ENCODE measurements at regions not wholly inside any gene's neighbourhood (a gene's known extent, or its start where the extent isn't known, plus 50 kb on each side); places are given as distances from the start of the nearest gene placed in this dataset.

DNA sequence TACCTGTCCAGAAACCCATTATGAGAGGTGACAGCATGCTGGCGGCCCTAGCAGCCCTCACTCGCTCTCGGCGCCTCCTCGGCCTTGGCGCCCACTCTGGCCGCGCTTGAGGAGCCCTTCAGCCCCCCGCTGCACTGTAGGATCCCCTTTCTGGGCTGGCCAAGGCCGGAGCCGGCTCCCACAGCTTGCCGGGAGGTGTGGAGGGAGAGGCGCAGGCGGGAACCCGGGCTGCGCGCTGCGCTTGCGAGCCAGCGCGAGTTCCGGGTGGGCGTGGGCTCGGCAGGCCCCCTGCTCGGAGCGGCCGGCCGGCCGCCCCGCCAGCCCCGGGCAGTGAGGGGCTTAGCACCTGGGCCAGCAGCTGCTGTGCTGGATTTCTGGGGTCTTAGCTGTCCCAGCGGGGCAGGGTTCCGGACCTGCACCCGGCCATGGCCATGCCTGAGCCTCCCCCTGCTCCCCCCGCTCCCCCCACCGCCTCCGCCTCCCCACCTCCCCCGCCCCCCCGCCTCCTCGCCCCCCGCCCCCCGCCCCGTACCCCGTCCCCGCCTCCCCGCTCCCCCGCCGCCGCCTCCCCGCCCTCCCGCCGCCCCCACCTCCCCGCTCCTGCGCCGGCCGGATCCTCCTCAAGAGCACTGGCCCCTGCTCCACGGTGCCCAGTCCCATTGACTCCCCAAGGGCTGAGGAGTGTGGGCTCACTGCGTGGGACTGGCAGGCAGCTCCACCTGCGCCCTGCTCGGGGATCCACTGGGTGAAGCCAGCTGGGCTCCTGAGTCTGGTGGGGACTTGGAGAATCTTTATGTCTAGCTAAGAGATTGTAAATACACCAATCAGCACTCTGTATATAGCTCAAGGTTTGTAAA lies 163.1 kb downstream of the KLHL28 start:
- in situ Hi-C loops (cut with HindIII; ENCODE audit: low pct_ligation_motif_present, low sequenced_read_pairs) = no loop called here
- no peak overlapping the region for H3K27ac ChIP-seq
- H3K4me3 ChIP-seq (ENCODE audit: low read depth, low read length) = peak overlapping the region; percentile 32
- H3K27me3 ChIP-seq (replicated peaks) = no peaks in the 10 kb centered on the region
- no peak for DNase-seq
- no peaks in the 10 kb centered on the region for H3K36me3 ChIP-seq (replicated peaks)
- no peak for TF ChIP-seq CTCF (IDR thresholded peaks at IDR 0.05; ENCODE audit: low read depth, low read length, missing control alignments)

DNA sequence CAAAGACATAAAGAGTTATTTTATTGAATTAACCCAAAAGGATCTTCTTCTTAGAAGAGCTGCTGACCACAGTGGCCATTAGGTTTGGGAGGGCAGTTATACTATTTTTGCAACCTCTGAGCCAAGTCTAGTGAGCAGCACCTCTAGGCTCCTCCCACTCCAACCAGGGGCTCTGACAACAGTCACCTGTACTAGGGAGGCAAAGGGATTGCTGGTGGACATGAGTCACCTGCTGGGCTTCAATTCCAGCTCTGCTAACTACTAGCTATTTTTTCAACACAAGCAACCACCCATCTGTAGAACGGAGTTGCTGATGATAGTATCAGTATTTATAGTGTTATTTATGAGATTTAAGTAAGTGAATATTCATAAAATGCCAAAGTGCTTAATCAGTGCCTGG lies 166.0 kb downstream of the KLHL28 start:
- no peak for DNase-seq
- no peaks in the 10 kb centered on the region for H3K36me3 ChIP-seq (replicated peaks)
- H3K27me3 ChIP-seq (replicated peaks) = no peaks in the 10 kb centered on the region
- no peak overlapping the region for H3K4me3 ChIP-seq (ENCODE audit: low read depth, low read length)
- no peak for TF ChIP-seq CTCF (IDR thresholded peaks at IDR 0.05; ENCODE audit: low read depth, low read length, missing control alignments)
- in situ Hi-C loops (cut with HindIII; ENCODE audit: low pct_ligation_motif_present, low sequenced_read_pairs) = no loop called here
- H3K27ac ChIP-seq = no peak overlapping the region

DNA sequence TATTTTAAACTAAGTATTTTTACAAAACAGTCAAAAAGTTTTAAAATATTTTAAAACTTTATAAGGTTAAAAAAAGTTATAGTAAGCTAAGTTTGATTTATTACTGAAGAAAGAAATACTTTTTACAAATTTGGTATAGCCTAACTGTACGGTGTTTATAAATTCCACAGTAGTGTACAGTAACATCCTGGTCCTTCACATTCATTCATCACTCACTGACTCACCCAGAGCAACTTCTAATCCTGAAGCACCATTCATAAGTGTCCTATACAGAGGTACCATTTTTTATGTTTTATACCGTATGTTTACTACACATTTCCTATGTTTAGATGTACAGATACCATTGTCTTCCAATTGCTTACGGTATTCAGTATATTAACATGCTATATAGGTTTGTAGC lies 170.0 kb downstream of the KLHL28 start:
- H3K4me3 ChIP-seq (ENCODE audit: low read depth, low read length) = no peak overlapping the region
- no peak for DNase-seq
- no peak for TF ChIP-seq CTCF (IDR thresholded peaks at IDR 0.05; ENCODE audit: low read depth, low read length, missing control alignments)
- H3K36me3 ChIP-seq (replicated peaks) = no peaks in the 10 kb centered on the region
- in situ Hi-C loops (cut with HindIII; ENCODE audit: low pct_ligation_motif_present, low sequenced_read_pairs) = no loop called here
- no peak overlapping the region for H3K27ac ChIP-seq
- no peaks in the 10 kb centered on the region for H3K27me3 ChIP-seq (replicated peaks)

GRCh38 chr14:44788612-44789011 lies 173.1 kb downstream of the KLHL28 start:
- H3K4me3 ChIP-seq (ENCODE audit: low read depth, low read length) = no peak overlapping the region
- no peak overlapping the region for H3K27ac ChIP-seq
- no peaks in the 10 kb centered on the region for H3K27me3 ChIP-seq (replicated peaks)
- TF ChIP-seq CTCF (IDR thresholded peaks at IDR 0.05; ENCODE audit: low read depth, low read length, missing control alignments) = no peak
- in situ Hi-C loops (cut with HindIII; ENCODE audit: low pct_ligation_motif_present, low sequenced_read_pairs) = no loop called here
- H3K36me3 ChIP-seq (replicated peaks) = no peaks in the 10 kb centered on the region
- DNase-seq = no peak

- DNase-seq = no peak
- no peak for TF ChIP-seq CTCF (IDR thresholded peaks at IDR 0.05; ENCODE audit: low read depth, low read length, missing control alignments)
- Histone ChIP-seq H3K27me3 (replicated peaks) (no peaks in the 10 kb centered on the region), H3K36me3 (replicated peaks) (no peaks in the 10 kb centered on the region), H3K4me3 (ENCODE audit: low read depth, low read length) (no peak overlapping the region), H3K27ac (no peak overlapping the region)
- in situ Hi-C loops (cut with HindIII; ENCODE audit: low pct_ligation_motif_present, low sequenced_read_pairs) = no loop called here
These were observed 176.7 kb downstream of the KLHL28 start for GRCh38 chr14:44785096-44785495.

DNA sequence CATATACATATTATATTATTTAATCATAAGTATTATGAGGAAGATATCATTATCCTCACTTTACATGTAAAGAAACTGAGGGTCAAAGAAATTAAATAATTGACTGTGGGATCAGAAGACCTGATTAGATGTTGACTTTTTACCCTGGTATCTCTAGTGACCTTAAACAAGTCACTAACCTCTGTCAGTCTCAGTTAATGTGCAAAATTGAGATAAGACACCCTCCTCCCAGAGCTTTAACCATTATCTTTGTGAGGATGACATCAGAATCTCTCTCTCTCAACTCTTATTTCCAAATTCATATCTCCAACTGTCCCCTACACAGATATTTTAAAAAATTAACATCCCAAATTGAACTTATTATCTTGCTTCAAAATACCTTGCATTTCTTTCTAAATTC lies 177.8 kb downstream of the KLHL28 start:
- Histone ChIP-seq H3K27ac (no peak overlapping the region), H3K36me3 (replicated peaks) (no peaks in the 10 kb centered on the region), H3K27me3 (replicated peaks) (no peaks in the 10 kb centered on the region), H3K4me3 (ENCODE audit: low read depth, low read length) (no peak overlapping the region)
- in situ Hi-C loops (cut with HindIII; ENCODE audit: low pct_ligation_motif_present, low sequenced_read_pairs) = no loop called here
- no peak for TF ChIP-seq CTCF (IDR thresholded peaks at IDR 0.05; ENCODE audit: low read depth, low read length, missing control alignments)
- no peak for DNase-seq

All from brain microvascular endothelial cell (primary cell).